Mesodermal cell (in vitro differentiated cells): ENCODE measurements at regions not wholly inside any gene's neighbourhood (a gene's known extent, or its start where the extent isn't known, plus 50 kb on each side); places are given as distances from the start of the nearest gene placed in this dataset.

Source experiments
- H3K27ac ChIP-seq: 2 replicates; pipeline ENCODE4 v1.7.0; 2013; ENCODE audit warnings: mild to moderate bottlenecking, low read depth, low read length, moderate library complexity; ENCODE audit not compliant: severe bottlenecking
- H3K36me3 ChIP-seq: 2 replicates; pipeline ENCODE4 v1.7.1; 2013; ENCODE audit warnings: mild to moderate bottlenecking, low read length, moderate library complexity; ENCODE audit not compliant: control insufficient read depth, insufficient read depth
- H3K4me1 ChIP-seq: one replicate; pipeline ENCODE4 v1.7.1; 2013; ENCODE audit warnings: mild to moderate bottlenecking, low read length; ENCODE audit not compliant: insufficient read depth, control insufficient read depth, poor library complexity, severe bottlenecking
- H3K4me3 ChIP-seq: 2 replicates; pipeline ENCODE4 v1.7.0; 2013; ENCODE audit warnings: low read length, control low read depth, mild to moderate bottlenecking; ENCODE audit not compliant: insufficient read depth, poor library complexity, severe bottlenecking; ENCODE audit errors: extremely low read depth
- H3K9me3 ChIP-seq: 2 replicates; pipeline ENCODE4 v1.7.1; 2013; ENCODE audit warnings: mild to moderate bottlenecking, low read length, moderate library complexity; ENCODE audit not compliant: control insufficient read depth
- WGBS, 2 experiments: methylation state at CpG; one replicate each; pipeline ENCODE4 v1.1.5; 2013; ENCODE audit warnings: missing lambda C conversion rate in 2 of 2; ENCODE audit not compliant: insufficient coverage in 2 of 2; 5-methylcytosine and 5-hydroxymethylcytosine counted together

DNA sequence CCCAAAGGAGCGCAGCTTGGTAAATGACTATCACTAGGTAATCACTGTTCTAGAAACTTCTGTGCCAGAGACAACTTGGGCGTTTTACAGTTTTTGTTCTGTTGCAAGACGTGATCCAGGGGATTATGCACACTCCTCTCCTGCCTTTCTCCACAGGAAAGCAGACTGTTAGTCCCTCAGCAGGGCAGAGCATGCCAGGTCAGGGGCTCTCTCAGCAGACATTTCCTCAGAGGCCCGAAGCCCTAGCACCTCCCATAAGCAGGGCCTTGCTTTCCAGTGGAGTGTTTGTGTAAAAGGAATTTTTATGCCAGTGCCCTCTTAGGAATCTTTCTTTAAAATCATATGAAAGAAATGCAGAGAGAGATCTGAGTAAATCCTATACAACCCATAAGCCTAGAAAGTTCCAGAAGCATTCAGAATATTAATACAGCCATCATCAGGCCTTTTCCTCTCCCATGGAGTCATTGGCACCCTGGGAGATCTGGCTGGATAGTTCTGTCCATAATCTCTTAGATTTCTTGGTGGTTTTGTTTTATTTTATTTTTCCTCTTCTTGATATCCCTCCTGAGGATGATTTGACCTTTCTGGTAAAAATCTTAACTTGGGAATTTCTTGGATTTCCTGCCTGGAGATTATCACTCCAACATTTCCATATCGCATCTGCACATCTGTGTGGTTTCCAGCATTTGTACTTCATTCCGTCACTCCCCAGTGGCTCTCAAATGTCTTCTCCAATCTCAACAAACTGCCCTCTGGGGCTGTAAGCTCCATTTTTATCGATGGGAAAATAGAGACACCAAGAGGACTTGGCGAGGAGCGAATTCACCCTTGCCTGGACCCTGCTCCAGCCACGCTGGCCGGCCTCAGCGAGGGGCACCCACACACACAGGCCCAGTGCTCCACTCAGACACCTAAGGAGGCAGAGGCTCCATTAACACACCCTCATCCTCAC, 116.1 kb downstream of the PSMG1 start:
- no peak overlapping the region for H3K4me3 ChIP-seq
- H3K9me3 ChIP-seq, result peaks cover 11% of the 10 kb centered on the region
- 87 to 95% methylated on average over 11 of the region's 12 CpGs for WGBS, 2 experiments
- no peak overlapping the region for H3K27ac ChIP-seq
- no peaks in the 10 kb centered on the region for H3K4me1 ChIP-seq
- no peaks in the 10 kb centered on the region for H3K36me3 ChIP-seq

DNA sequence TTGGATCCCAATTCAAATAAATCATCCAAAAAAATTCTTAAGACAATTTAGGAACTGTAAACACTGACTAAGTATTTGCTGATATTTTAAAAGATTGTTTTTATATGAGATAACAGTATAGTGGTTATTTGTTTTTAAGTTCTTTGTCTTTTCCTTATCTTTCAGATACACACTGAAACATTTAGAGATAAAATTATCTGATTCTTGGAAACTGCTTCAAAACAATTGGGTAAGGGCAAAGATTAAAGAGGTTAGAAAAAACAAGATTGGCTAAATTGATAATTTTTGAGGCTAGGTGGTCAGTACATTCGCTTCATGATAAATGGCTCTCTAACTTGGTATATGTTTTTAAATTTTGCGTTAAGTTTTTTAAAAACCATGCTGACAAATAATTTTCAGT, 117.3 kb downstream of the PSMG1 start:
- no peak overlapping the region for H3K4me3 ChIP-seq
- no peaks in the 10 kb centered on the region for H3K4me1 ChIP-seq
- WGBS, 2 experiments, result 100% methylated on average over 1 of the region's 2 CpGs
- H3K9me3 ChIP-seq, result peaks cover 11% of the 10 kb centered on the region
- no peak overlapping the region for H3K27ac ChIP-seq
- no peaks in the 10 kb centered on the region for H3K36me3 ChIP-seq

DNA sequence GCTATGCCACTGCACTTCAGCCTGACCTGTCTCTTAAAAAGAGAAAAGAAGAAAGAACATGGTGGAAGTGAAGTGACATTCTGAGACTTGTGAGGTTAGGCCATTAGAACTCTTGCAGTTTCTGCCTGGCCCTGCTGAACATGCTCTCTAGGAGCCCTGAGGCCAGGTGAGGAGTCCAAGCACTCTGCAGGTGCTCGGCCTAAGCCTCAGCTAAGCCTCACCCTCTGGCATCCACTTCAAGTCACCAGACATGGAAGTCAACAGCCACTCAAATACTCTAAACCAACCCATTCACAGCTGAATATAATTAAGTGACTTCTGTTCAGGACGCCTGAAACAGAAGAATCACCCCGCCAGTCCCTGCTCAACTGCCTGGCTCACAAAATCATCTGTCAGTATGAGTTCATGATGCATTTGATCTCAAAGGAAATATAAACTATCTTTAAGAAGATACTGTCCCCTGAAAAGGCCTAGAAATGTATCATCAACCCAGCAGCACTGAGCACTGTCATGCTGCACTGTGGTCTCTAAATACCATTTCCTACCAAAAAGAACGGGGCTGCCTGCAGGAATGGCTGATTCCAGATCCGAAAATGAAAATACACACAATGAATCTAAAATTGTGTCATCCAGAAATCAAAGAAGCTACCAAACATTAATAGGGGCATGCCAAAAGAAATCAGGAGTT, 118.8 kb downstream of the PSMG1 start:
- no peak overlapping the region for H3K4me3 ChIP-seq
- H3K36me3 ChIP-seq, result no peaks in the 10 kb centered on the region
- H3K9me3 ChIP-seq, result peaks cover 11% of the 10 kb centered on the region
- WGBS, 2 experiments, result 86 to 87% methylated on average over 2 to 4 of the region's 5 CpGs
- no peaks in the 10 kb centered on the region for H3K4me1 ChIP-seq
- H3K27ac ChIP-seq, result no peak overlapping the region

DNA sequence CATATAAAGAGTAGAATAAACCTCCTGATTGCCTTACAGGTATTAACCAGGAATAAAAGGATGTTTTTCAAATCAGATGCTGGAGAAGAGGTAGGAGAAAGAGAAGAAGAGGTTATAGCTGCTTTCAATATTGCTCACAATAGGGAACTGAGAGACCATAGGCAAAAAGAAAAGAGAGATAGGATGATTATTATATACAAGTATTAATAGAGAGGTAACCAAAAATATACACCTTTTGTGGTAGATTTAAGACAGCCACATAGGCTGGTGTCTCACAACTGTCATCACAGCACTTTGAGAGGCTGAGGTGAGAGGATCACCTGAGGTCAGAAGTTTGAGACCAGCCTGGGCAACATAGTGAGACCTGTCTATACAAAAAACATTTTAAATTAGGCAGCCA, 119.7 kb downstream of the PSMG1 start:
- Histone ChIP-seq H3K9me3 (peaks cover 11% of the 10 kb centered on the region), H3K4me1 (no peaks in the 10 kb centered on the region), H3K4me3 (no peak overlapping the region), H3K27ac (no peak overlapping the region), H3K36me3 (no peaks in the 10 kb centered on the region)

DNA sequence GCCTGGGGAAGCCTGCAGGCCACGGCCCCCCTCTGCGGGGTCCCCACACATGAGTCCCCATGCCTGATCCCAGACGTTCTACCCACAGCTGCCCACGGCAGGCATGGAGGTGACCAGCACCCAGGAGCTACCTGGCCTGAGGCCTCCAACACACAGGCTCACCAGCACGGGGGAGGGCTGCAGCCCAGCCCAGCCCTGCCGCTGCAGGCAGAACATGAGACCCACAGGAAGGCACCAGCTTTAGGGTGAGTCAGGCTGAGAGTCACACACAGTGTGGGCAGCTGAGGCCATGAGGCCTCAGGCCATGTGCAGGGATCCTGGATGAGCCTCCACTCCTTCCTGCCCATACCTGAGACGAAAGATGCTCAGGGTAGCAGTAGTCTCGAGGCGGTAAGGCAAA, 121.1 kb downstream of the PSMG1 start:
- 90 to 93% methylated on average over 4 to 9 of the region's 9 CpGs for WGBS, 2 experiments

DNA sequence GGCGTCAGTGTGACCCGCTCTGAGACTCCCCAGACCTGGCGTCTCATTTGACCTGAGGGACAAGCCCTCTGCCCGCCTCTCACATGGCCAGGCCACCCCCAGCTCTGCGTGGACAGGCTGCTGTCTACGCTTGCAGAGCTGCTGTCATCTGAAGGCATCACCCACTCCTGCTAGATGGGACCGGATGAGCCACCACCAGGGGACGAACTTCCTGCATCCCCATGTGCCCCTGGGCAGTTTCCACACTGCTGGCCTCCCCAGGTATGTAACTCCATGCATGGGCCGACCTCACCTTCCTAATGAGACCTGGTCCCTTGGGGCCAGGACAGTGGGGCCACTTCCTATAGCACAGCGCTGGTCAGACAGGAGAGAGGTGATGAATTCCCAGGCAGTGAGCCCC, 121.5 kb downstream of the PSMG1 start:
- no peaks in the 10 kb centered on the region for H3K36me3 ChIP-seq
- no peak overlapping the region for H3K4me3 ChIP-seq
- 88 to 92% methylated on average over 8 to 10 of the region's 10 CpGs for WGBS, 2 experiments
- peaks cover 11% of the 10 kb centered on the region for H3K9me3 ChIP-seq
- no peaks in the 10 kb centered on the region for H3K4me1 ChIP-seq
- H3K27ac ChIP-seq, result no peak overlapping the region

More for the DNA sequence above, 121.1 kb downstream of the PSMG1 start:
- Histone ChIP-seq H3K4me1 (no peaks in the 10 kb centered on the region), H3K27ac (no peak overlapping the region), H3K4me3 (no peak overlapping the region), H3K9me3 (peaks cover 11% of the 10 kb centered on the region), H3K36me3 (no peaks in the 10 kb centered on the region)

DNA sequence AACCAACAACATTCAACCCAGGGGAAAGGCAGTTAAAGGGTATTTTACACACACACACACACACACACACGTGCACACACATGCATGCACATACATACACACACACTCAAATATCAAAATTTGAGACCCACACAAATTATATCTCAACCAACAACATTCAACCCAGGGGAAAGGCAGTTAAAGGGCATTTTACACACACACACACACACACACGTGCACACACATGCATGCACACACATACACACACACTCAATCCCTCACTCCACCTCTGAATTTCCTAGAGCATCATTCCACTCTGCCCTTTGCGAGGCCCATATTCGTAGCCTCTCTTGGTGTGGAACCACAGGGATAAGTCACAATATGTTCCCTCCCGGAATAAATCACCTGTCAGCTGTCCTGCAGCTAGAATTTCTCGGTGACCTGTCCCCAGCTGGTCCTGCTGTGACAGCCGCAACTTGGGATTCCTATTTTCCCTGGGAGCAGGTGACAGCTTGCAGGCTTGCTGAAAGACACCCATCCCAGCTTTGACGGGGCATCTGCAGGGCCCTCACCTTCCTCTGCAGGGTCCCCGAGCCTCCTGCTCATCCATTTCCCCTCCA, 122.7 kb downstream of the PSMG1 start:
- Histone ChIP-seq H3K4me1 (no peaks in the 10 kb centered on the region), H3K27ac (no peak overlapping the region), H3K9me3 (peaks cover 11% of the 10 kb centered on the region), H3K36me3 (no peaks in the 10 kb centered on the region), H3K4me3 (no peak overlapping the region)
- WGBS, 2 experiments, result 85 to 91% methylated on average over 6 to 9 of the region's 9 CpGs

DNA sequence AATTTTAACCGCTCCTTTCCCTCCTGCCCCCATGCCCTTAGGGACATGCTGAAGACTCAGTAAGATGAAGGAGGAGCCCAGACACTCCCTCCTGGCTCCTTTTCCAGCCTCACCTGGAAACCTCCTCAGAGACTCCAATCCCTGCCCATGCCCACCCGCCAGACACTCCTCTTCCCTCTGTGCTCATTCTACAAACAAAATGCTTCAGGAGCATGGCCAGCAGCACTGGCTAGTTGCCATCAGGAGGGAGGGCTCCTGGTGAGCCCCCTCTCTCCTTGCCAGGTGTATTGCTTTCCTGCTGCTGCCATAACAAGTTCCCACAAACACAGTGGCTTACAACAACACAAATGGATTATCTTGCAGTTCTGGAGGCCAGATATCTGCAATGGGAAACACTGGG, 126.1 kb downstream of the PSMG1 start:
- 71 to 88% methylated on average over 1 to 2 of the region's 2 CpGs for WGBS, 2 experiments
- no peaks in the 10 kb centered on the region for H3K4me1 ChIP-seq
- no peaks in the 10 kb centered on the region for H3K9me3 ChIP-seq
- H3K36me3 ChIP-seq, result no peaks in the 10 kb centered on the region
- H3K27ac ChIP-seq, result no peak overlapping the region
- no peak overlapping the region for H3K4me3 ChIP-seq

DNA sequence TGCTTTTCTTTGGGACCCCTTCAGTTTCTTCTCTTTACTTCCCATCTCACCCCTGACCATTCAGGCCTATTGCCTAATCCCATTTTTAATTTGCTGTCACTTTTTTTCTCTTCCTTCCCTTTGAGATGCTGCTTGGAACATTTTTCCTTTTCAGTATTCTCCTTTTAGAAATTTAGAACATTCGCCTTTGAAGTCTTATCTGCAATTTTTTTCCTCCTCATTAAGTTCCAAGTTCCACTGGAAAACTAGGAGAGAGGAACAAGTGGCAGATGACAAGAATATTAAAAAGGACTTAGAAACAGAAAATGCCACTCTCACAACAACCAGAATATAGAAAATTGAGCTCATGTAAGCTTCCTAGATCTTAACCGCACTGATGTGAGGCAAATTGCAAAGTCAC, 126.6 kb downstream of the PSMG1 start:
- Histone ChIP-seq H3K4me3 (no peak overlapping the region), H3K9me3 (no peaks in the 10 kb centered on the region), H3K27ac (no peak overlapping the region), H3K4me1 (peaks cover 2% of the 10 kb centered on the region), H3K36me3 (no peaks in the 10 kb centered on the region)
- no CpG with 5 or more reads among the region's 2 CpGs for WGBS, 2 experiments

DNA sequence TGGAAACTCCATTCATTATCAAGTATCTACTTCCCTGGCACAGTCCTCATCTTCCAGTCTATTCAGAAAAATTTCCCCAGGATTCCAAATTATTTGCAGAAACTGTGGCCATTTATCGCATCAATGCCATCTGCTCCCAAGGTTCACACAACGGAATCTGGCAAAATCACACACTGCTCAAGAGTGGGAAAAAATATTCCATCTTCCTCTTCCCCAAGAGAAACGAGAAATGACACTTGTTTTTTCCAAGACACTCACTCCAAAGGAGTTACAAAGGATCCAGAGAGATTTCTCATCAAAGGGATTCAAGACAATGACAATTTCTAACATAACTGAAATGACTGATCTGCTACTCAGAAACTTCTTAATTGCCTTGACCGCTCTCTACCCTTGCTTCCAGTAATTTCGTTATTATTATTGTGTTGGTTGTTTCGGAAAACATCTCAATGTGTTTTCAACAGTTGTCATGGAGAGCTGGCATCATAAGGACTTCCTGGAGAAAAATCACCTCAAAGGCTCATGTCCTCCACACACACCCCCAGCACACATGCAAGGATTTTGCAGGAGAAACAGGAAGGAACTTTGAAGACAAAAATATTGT, 128.0 kb downstream of the PSMG1 start:
- WGBS, 2 experiments, result 92 to 93% methylated on average over 1 to 3 of the region's 6 CpGs
- no peaks in the 10 kb centered on the region for H3K9me3 ChIP-seq
- no peaks in the 10 kb centered on the region for H3K36me3 ChIP-seq
- H3K4me3 ChIP-seq, result no peak overlapping the region
- peaks cover 8% of the 10 kb centered on the region for H3K4me1 ChIP-seq
- H3K27ac ChIP-seq, result no peak overlapping the region
